ENCODE measurements at regions not wholly inside any gene's neighbourhood (a gene's known extent, or its start where the extent isn't known, plus 50 kb on each side); places are given as distances from the start of the nearest gene placed in this dataset.
"Not testable (repeated sequence)": the region's sequence is repeated elsewhere in the genome, so short reads cannot be mapped to it uniquely, and the experiment has no call there.

DNA sequence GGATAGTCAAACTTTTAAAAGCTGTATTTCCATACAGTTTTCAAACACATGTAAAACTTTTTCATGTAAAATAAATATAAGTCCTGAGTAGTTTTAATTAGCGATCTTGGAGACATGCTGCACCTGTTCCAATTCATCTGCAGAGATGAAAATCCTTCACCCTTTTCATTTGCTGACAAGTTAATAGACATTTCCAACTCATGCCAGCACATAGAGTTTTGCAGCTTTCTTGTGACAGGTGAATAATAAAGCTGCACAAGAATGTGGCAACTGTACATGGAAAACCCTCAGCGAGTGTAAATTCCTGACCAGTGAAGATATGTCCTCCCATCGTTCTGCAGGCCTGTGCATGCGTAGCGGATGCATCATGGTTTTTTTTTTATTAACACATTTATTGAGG, 771.4 kb downstream of the TDRD15 start:
- Histone ChIP-seq H3K4me1 (no peaks in the 10 kb centered on the region), H3K9me3 (no peaks in the 10 kb centered on the region), H3K27me3 (ENCODE audit: insufficient read depth in 3 of 3, low read length in 2 of 3) (peaks cover 0 to 2% (median 0%) of the 10 kb centered on the region in 3 donors), H3K4me3 (no peak overlapping the region), H3K27ac (no peak overlapping the region), H3K36me3 (ENCODE audit: insufficient read depth in 1 of 2, low read depth in 1 of 2) (no peaks in the 10 kb centered on the region)
- intact Hi-C loops (cut with DNase I) = no loop called here
- DNase-seq = no peak
- ATAC-seq = no peak
- 57 to 60% (median 57%) methylated on average over 5 of the region's 5 CpGs for WGBS, 3 donors
- TF ChIP-seq, protein P1, sequence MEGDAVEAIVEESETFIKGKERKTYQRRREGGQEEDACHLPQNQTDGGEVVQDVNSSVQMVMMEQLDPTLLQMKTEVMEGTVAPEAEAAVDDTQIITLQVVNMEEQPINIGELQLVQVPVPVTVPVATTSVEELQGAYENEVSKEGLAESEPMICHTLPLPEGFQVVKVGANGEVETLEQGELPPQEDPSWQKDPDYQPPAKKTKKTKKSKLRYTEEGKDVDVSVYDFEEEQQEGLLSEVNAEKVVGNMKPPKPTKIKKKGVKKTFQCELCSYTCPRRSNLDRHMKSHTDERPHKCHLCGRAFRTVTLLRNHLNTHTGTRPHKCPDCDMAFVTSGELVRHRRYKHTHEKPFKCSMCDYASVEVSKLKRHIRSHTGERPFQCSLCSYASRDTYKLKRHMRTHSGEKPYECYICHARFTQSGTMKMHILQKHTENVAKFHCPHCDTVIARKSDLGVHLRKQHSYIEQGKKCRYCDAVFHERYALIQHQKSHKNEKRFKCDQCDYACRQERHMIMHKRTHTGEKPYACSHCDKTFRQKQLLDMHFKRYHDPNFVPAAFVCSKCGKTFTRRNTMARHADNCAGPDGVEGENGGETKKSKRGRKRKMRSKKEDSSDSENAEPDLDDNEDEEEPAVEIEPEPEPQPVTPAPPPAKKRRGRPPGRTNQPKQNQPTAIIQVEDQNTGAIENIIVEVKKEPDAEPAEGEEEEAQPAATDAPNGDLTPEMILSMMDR (IDR thresholded peaks at IDR 0.05) = no peak

DNA sequence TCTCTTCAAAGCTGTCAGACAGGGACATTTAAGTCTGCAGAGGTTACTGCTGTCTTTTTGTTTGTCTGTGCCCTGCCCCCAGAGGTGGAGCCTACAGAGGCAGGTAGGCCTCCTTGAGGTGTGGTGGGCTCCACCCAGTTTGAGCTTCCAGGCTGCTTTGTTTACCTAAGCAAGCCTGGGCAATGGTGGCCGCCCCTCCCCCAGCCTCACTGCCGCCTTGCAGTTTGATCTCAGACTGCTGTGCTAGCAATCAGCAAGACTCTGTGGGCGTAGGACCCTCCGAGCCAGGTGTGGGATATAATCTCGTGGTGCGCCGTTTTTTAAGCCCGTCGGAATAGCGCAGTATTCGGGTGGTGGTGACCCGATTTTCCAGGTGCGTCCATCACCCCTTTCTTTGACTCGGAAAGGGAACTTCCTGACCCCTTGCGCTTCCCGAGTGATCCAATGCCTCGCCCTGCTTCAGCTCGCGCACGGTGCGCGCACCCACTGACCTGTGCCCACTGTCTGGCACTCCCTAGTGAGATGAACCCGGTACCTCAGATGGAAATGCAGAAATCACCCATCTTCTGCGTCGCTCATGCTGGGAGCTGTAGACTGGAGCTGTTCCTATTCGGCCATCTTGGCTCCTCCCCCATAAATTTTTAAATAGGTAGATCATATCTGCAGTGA, 785.1 kb downstream of the TDRD15 start:
- H3K27ac ChIP-seq; H3K4me3 ChIP-seq; H3K36me3 ChIP-seq (ENCODE audit: insufficient read depth in 1 of 2, low read depth in 1 of 2); H3K4me1 ChIP-seq; DNase-seq; H3K9me3 ChIP-seq; intact Hi-C loops (cut with DNase I); H3K27me3 ChIP-seq (ENCODE audit: insufficient read depth in 3 of 3, low read length in 2 of 3); ATAC-seq: not testable (repeated sequence)
- 90 to 95% (median 94%) methylated on average over 24 to 26 of the region's 26 CpGs for WGBS, 3 donors

DNA sequence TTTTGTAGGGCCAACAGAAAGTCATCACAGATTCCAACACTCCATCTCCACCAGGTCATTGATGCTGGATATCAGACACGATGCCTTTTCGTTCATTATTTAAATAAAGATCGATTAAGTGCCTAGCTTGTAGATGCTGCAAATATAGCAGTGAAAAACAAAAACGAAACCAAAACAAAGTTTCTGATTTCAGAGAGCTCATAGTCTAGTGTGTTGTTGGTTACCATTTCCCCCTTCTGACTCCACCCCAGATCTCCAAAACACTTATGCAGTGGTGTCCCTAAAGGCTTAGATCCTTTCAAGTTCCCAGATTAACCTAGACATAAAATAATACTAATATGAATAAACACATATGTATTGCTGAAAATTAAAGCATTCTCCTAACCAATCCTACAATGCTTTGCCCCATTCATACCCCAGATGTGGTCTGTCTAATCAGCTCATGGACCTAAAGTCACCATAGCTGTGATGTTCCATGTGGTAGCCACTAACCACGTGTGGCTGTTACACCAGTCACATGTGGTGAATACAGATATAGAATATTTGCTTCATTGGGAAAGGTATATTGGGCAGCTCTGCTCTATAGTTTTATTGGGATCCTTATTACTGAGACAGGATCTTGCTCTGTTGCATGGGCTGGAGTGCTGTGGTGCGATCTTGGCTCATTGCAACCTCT, 787.2 kb downstream of the TDRD15 start:
- DNase-seq (no peak), ATAC-seq (no peak)
- no peaks in the 10 kb centered on the region for H3K27me3 ChIP-seq (ENCODE audit: insufficient read depth in 3 of 3, low read length in 2 of 3)
- no peaks in the 10 kb centered on the region for H3K36me3 ChIP-seq (ENCODE audit: insufficient read depth in 1 of 2, low read depth in 1 of 2)
- WGBS, 3 donors = 79 to 86% (median 85%) methylated on average over 6 of the region's 6 CpGs
- TF ChIP-seq, protein P1 (IDR thresholded peaks at IDR 0.05) = no peak
- H3K27ac ChIP-seq = no peak overlapping the region
- intact Hi-C loops (cut with DNase I) = no loop called here
- no peaks in the 10 kb centered on the region for H3K4me1 ChIP-seq
- no peaks in the 10 kb centered on the region for H3K9me3 ChIP-seq
- no peak overlapping the region for H3K4me3 ChIP-seq

DNA sequence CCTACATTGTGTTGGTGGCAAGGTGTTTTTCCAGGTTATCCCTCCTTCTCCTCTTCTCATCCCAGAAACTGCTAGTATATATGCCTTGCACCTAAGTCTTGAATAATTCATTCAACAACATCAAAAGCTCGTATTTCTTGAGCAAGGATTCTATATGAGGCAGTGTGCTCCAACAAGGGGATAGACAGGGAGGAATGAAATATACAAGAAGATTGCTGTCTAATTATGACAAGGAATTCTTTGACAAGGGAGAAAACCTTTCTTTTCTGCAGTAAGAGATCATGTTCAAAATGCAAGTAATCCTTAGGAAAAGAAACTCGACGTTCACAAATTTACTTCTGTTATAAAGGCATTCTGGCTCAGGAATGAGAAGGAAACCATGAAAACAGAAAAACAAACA, 788.6 kb downstream of the TDRD15 start:
- TF ChIP-seq, protein P1 (IDR thresholded peaks at IDR 0.05) = no peak
- ATAC-seq (no peak), DNase-seq (no peak)
- Histone ChIP-seq H3K27ac (no peak overlapping the region), H3K4me1 (no peaks in the 10 kb centered on the region), H3K9me3 (no peaks in the 10 kb centered on the region), H3K27me3 (ENCODE audit: insufficient read depth in 3 of 3, low read length in 2 of 3) (no peaks in the 10 kb centered on the region), H3K36me3 (ENCODE audit: insufficient read depth in 1 of 2, low read depth in 1 of 2) (no peaks in the 10 kb centered on the region), H3K4me3 (no peak overlapping the region)
- intact Hi-C loops (cut with DNase I) = no loop called here
- 73 to 78% (median 73%) methylated on average over 3 of the region's 3 CpGs for whole genome bisulfite sequencing, 3 donors

DNA sequence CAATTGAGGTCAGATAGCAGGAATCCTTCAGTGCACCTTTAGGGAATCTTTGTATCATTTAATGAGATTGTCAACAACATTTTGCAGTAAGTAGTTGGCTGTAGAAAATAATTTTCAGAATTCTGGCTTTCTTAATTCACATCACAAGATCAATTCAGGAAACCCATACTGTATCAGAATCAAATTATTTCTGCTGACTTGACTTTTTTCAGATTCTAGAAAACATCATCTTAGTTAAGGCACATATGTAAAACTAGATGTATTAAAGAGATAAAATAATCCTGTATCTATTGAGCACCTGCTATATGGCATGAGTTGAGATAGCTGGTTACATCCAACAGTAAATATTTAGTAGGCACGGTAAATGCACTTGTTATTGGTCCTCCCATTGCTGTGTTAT, 791.4 kb downstream of the TDRD15 start:
- H3K27me3 ChIP-seq (ENCODE audit: insufficient read depth in 3 of 3, low read length in 2 of 3) = no peaks in the 10 kb centered on the region
- no peak overlapping the region for H3K27ac ChIP-seq
- no peaks in the 10 kb centered on the region for H3K4me1 ChIP-seq
- peaks cover 4% of the 10 kb centered on the region for H3K9me3 ChIP-seq
- intact Hi-C loops (cut with DNase I) = no loop called here
- no peaks in the 10 kb centered on the region for H3K36me3 ChIP-seq (ENCODE audit: insufficient read depth in 1 of 2, low read depth in 1 of 2)
- WGBS, 3 donors = 36 to 92% (median 90%) methylated on average over 1 of the region's 1 CpG
- H3K4me3 ChIP-seq = no peak overlapping the region
- TF ChIP-seq, protein P1 (IDR thresholded peaks at IDR 0.05) = no peak
- DNase-seq (no peak), ATAC-seq (no peak)

Data from psoas muscle (tissue), 7 donors.